ENCODE measurements at regions not wholly inside any gene's neighbourhood (a gene's known extent, or its start where the extent isn't known, plus 50 kb on each side); places are given as distances from the start of the nearest gene placed in this dataset.
"Not testable (repeated sequence)": the region's sequence is repeated elsewhere in the genome, so short reads cannot be mapped to it uniquely, and the experiment has no call there.

DNA sequence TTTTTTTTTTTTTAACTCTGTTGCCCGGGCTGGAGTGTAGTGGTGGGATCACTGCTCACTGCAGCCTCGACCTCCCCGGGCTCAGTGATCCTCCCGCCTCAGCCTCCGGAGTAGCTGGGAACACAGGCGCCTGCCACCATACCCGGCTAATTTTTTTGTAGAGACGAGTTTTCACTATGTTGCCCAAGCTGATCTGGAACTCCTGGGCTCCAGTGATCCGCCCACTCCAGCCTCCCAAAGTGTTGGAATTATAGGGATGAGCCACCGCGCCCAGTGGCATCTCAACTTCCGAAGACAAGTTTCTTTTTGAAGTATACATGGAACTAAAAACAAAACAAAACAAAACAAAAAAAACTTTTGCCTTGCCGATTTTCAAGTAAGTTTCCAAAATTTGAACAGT, 66.6 kb upstream of the ZNF184 start:
- no peak overlapping the region for H3K27ac ChIP-seq
- H3K4me3 ChIP-seq, result no peak overlapping the region

- Histone ChIP-seq H3K27ac (no peak overlapping the region), H3K4me3 (no peak overlapping the region)
Observed at GRCh38 chr6:27532820-27533538, 60.1 kb upstream of the ZNF184 start.

GRCh38 chr6:27531772-27532459, 59.0 kb upstream of the ZNF184 start:
- no peak overlapping the region for H3K27ac ChIP-seq
- H3K4me3 ChIP-seq, result no peak overlapping the region

DNA sequence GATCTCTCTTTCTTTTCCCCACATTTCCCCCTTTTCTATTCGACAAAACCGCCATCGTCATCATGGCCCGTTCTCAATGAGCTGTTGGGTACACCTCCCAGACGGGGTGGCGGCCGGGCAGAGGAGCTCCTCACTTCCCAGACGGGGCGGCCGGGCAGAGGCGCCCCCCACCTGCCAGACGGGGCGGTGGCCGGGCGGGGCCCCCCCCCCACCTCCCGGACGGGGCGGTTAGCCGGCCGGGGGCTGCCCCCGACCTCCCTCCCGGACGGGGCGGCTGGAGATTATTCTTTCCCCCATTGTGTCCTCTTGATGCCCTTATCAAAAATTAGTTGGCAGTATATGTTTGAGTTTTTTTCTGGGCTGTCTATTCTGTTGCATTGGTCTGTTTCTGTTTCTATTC, 56.9 kb upstream of the ZNF184 start:
- H3K4me3 ChIP-seq, H3K27ac ChIP-seq: not testable (repeated sequence)

GRCh38 chr6:27528714-27529113, 55.8 kb upstream of the ZNF184 start:
- no peak overlapping the region for H3K4me3 ChIP-seq
- no peak overlapping the region for H3K27ac ChIP-seq
